GM12865 (cell line): ENCODE measurements at regions not wholly inside any gene's neighbourhood (a gene's known extent, or its start where the extent isn't known, plus 50 kb on each side); places are given as distances from the start of the nearest gene placed in this dataset.
A peak's percentile ranks its signal among the peaks of the same experiment; 100 is the strongest.

Experiments
- DNase-seq: peaks from one replicate; pipeline ENCODE4 v3.0.0; 2010; ENCODE audit warnings: low read depth
- H3K4me3 ChIP-seq: 2 replicates; pipeline ENCODE4 v1.5.1; 2011; ENCODE audit warnings: mild to moderate bottlenecking, low read depth, low read length, control low read depth
- TF ChIP-seq, protein P1 (sequence below): IDR thresholded peaks from 2 replicates; pipeline ENCODE4 v1.5.1; 2011; ENCODE audit warnings: low read length, control low read depth, low read depth, inconsistent platforms; ENCODE audit not compliant: insufficient read depth; ENCODE audit errors: missing control alignments

DNA sequence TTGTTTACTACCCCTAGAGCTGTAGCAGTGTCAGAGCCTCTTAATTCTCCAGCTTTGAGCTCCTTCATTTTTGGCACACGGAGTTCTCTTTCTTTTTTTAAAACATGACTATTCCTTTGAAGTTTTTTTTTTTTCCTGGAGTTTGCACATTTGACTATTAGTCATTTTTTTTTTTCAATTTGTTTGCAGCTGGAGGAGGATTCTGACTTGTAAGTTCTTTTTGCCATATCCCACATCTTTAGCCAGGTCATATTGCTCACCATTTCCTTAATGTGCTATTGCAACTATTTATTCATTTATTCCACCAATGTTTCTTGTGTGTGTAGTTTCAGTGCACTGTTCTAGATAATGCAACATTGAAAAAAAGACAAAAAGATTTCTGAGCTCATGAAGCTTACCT is 166.3 kb upstream of the ARHGAP20 start:
- H3K4me3 ChIP-seq: no peak overlapping the region
- TF ChIP-seq, protein P1, sequence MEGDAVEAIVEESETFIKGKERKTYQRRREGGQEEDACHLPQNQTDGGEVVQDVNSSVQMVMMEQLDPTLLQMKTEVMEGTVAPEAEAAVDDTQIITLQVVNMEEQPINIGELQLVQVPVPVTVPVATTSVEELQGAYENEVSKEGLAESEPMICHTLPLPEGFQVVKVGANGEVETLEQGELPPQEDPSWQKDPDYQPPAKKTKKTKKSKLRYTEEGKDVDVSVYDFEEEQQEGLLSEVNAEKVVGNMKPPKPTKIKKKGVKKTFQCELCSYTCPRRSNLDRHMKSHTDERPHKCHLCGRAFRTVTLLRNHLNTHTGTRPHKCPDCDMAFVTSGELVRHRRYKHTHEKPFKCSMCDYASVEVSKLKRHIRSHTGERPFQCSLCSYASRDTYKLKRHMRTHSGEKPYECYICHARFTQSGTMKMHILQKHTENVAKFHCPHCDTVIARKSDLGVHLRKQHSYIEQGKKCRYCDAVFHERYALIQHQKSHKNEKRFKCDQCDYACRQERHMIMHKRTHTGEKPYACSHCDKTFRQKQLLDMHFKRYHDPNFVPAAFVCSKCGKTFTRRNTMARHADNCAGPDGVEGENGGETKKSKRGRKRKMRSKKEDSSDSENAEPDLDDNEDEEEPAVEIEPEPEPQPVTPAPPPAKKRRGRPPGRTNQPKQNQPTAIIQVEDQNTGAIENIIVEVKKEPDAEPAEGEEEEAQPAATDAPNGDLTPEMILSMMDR: no peak
- DNase-seq: no peak

DNA sequence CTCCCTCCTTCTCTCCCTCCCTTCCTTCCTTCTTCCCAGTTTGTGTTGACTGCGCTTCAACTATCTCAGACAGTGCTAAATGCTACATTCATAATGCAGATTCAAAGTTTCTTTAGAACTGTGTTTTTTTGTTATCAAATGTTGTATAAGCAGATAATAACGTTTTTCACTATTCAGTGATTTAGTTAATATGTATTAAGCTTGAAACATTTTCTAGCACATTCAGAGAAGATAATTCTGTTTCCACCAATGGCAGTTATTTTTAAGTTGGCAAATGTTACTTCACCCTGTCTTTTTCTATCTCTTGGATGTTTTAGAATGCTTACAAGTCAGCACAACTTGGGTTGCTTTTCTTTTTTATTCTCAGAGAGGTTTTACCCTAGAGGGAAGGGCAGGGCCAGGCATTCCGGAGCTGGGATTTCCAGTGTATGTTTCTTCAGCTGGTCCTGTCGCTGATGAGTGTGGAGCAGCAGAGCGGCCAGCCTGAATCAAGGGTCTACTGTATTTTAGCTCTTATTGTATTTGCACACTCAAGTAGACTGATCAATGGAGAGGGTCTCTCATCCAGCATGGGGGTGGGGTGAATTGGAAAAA is 162.3 kb upstream of the ARHGAP20 start:
- no peak overlapping the region for H3K4me3 ChIP-seq
- no peak for DNase-seq
- TF ChIP-seq, protein P1: no peak

DNA sequence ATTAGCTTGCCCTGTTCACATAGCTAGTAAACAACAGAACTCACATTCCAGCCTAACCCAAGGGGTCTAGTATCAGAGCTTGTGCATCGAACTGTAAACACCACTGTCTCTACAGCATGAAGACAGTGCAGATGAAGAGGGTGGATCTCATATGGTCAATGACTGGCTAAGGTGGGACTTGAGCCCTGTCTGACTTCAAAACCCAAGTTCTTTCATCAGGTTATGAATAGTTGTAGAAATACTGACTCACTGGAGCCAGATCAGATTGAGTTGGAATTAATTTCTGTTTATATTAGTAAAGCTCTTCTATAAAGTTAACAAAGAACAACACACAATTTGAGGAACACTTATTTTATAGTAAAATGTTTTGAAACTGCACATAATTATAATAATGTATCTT is 161.7 kb upstream of the ARHGAP20 start:
- DNase-seq: no peak
- TF ChIP-seq, protein P1: no peak
- no peak overlapping the region for H3K4me3 ChIP-seq

DNA sequence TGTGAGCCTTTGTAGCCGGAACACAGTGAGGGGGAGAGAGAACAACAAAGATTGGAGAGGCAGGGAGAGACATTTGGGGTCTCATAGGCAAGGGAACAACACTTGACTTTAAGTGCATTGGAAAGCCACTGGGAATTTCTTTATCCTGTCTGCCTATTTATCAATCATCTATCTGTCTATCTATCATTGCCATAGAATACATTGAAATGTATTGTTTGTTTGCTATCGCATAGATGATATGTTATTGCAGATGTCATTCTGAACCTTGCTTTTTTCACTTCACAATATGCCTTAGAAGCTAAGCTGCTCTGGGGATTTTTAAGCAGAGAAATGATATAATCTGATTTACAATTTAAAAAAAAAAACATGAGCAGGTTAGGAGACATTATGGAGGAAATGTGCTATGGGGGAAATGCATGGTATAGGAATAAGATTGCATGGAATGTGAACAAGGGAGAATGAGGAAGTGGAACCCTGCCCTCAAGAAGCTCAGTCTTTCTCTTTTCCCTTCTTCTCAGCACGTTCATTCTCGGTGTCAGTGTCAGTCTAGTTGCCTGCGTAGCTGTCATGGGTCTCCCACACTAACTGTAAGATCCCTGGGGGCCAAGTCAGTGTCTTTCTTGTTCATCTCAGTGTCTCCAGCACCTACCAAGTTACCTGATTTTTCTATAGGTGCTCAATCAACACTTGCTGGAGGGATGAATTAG is 158.7 kb upstream of the ARHGAP20 start:
- TF ChIP-seq, protein P1: no peak

DNA sequence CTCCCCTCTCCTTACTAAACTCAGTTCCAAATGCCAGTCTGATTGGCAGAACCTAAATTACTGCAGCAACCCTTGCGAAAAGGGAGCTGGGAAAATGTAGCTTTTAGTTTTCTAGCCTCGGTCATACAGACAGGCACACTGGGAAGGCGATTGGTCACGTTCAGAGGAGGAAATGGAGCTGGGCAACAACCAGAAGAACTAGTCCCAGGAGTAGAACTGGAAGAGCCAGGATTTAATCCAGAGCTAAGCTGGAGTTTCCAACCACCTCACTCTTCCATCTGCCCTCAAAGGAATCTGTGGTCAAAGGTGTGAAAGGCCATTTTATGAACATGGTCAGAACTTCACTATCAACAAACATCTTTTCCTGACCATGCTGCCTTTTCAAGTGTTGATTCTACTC is 155.7 kb upstream of the ARHGAP20 start:
- H3K4me3 ChIP-seq: no peak overlapping the region
- no peak for DNase-seq
- TF ChIP-seq, protein P1: no peak

More for the DNA sequence above, 158.7 kb upstream of the ARHGAP20 start:
- H3K4me3 ChIP-seq: no peak overlapping the region
- peak; percentile 5 for DNase-seq

DNA sequence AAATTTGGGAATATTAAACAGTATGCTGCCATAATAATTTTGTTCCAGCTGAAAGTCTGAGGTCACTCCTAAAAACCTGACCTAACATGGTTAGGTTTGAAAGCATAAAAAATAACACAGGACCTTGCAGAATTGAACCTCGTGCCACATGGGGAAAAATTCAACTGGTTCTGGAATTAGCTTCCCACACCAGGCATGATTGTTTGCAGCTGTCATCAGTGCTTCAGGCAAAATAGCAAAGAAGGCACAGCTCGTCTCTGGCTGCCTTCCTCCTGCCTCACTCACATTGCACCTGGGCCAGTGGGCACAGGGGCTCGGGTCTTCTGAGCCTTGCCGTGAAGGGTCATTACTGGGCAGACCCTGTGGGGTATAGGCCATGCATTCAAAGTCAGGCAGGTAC is 153.8 kb upstream of the ARHGAP20 start:
- no peak for DNase-seq

More for the DNA sequence above, 153.8 kb upstream of the ARHGAP20 start:
- TF ChIP-seq, protein P1: no peak
- H3K4me3 ChIP-seq: no peak overlapping the region
